GM11168 (cell line): ENCODE measurements at regions not wholly inside any gene's neighbourhood (a gene's known extent, or its start where the extent isn't known, plus 50 kb on each side); places are given as distances from the start of the nearest gene placed in this dataset.
"Not testable (repeated sequence)": the region's sequence is repeated elsewhere in the genome, so short reads cannot be mapped to it uniquely, and the experiment has no call there.

Source experiments
- in situ Hi-C: fragments of 300-500 bp; cut with MboI; formaldehyde crosslinking; loops from one replicate; pipeline ENCODE4 v1.12.0; 2022; ENCODE audit warnings: low sequenced_read_pairs; ENCODE audit not compliant: unreplicated experiment

- in situ Hi-C loops, result no loop called here
Observed at GRCh38 chr1:193905288-193906085, 719.1 kb upstream of the B3GALT2 start.

- in situ Hi-C loops, result no loop called here
Observed at GRCh38 chr1:193891788-193892187, 705.4 kb upstream of the B3GALT2 start.

- in situ Hi-C loops, result no loop called here
Observed at GRCh38 chr1:193890935-193891334, 704.5 kb upstream of the B3GALT2 start.

- in situ Hi-C loops, result no loop called here
Observed at GRCh38 chr1:193884848-193885558, 698.6 kb upstream of the B3GALT2 start.

- in situ Hi-C loops, result not testable (repeated sequence)
Observed at GRCh38 chr1:193877920-193878319, 691.5 kb upstream of the B3GALT2 start.

GRCh38 chr1:193868425-193868824 lies 682.0 kb upstream of the B3GALT2 start:
- in situ Hi-C loops, result no loop called here

DNA sequence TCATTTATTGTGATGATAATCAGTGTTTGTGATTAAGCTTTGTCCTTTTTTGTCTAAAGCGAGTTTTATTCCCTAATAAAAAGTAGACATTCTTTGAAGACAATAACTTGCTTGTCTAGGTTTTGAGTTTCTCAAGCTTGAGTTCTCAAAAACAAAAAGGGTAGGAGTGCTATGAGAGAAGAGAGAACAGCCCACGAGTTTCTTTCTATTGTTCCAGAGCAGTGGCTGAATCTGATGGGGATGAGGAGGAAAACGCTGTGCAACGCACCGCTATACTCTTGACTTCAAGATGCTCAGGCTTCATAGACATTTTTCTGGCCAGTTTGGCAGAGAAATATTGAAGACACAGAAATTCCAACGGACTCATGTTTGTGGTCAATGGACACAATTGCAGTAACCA lies 669.8 kb upstream of the B3GALT2 start:
- in situ Hi-C loops, result no loop called here

- in situ Hi-C loops, result no loop called here
Observed at GRCh38 chr1:193850745-193851144, 664.3 kb upstream of the B3GALT2 start.

DNA sequence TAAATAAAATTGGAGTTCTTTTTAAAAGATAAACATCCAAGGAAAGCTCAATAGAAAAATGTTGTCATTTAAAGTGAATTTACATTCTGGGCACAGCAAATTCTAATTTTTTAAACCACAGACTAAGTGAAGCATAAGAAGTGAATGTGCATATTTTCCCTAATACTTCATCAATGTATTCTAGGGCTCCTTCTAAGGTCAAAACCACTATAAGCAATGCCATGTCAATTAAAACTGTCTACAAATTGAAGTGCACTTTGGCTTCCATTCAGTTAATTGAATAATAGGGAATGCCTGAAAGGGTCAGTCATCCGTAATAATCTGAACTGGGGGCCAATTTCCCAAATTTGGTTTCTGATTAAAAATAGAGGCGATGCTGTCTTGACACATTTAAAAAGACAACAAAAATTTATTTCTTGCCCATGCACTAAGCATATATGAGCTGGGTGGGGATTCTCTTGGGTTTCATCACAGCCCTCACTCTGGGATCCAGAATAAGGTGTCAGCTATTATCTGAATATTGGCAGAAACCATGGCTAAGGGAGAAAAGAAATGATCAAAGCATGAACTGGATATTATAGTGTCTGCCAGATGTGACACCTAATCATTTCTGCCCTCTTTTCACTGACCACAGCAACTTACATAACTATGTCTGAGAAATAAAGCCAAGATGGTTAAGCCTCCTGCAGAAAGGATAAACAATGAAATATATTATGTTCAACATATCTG lies 660.6 kb upstream of the B3GALT2 start:
- in situ Hi-C loops, result no loop called here

DNA sequence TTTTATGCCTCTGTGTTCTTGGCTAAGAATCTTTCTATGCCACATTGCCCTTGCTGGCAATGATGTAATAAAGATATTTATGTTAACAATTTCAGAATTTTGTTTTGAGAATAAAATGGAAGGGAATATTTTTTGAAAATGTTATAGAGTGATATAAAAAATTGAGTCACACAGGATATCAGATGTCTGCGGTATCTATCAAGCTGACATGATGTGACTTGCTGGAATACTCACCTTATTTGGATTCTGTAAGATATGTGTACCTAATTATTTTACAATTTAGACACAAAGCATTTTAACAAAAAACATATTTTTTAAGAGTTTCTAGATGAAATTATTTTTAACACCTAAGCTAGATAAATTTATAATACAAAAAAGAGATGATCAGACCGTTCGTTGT lies 660.0 kb upstream of the B3GALT2 start:
- in situ Hi-C loops, result no loop called here

GRCh38 chr1:193841857-193842256 lies 655.4 kb upstream of the B3GALT2 start:
- in situ Hi-C loops, result no loop called here

- in situ Hi-C loops, result no loop called here
Observed at GRCh38 chr1:193831465-193831864, 645.1 kb upstream of the B3GALT2 start.

DNA sequence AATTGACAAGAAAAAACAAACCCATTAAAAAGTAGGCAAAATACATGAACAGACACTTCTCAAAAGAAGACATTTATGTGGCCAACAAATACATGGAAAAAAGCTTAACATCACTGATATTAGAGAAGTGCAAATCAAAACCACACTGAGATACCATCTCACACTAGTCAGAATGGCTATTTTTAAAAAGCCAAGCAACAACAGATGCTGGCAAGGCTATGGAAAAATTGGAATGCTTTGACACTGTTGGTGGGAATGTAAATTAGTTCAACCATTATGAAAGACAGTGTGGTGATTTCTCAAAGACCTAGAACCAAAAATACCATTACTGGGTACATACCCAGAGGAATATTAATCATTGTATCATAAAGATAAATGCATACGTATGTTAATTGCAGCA lies 641.1 kb upstream of the B3GALT2 start:
- in situ Hi-C loops, result no loop called here

DNA sequence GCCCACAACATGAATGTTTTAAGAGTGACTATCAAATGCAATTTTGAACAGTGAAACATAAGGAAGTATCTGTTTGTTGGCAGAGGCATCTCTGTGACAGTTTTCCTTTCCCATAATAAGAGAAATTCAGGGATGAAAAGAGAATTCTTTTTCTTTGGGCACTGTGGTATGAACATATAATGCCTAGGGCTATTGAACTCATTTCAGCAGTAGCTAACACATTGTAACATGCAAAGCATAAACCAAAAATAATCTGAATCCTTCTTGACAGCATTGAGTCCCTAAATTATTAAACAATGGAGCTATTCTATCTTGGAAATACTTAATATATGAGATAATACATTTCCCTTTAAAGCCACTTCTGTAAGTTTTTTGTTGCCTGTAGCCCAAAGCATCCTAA lies 633.0 kb upstream of the B3GALT2 start:
- in situ Hi-C loops, result no loop called here

GRCh38 chr1:193807208-193807607 lies 620.8 kb upstream of the B3GALT2 start:
- in situ Hi-C loops, result no loop called here

DNA sequence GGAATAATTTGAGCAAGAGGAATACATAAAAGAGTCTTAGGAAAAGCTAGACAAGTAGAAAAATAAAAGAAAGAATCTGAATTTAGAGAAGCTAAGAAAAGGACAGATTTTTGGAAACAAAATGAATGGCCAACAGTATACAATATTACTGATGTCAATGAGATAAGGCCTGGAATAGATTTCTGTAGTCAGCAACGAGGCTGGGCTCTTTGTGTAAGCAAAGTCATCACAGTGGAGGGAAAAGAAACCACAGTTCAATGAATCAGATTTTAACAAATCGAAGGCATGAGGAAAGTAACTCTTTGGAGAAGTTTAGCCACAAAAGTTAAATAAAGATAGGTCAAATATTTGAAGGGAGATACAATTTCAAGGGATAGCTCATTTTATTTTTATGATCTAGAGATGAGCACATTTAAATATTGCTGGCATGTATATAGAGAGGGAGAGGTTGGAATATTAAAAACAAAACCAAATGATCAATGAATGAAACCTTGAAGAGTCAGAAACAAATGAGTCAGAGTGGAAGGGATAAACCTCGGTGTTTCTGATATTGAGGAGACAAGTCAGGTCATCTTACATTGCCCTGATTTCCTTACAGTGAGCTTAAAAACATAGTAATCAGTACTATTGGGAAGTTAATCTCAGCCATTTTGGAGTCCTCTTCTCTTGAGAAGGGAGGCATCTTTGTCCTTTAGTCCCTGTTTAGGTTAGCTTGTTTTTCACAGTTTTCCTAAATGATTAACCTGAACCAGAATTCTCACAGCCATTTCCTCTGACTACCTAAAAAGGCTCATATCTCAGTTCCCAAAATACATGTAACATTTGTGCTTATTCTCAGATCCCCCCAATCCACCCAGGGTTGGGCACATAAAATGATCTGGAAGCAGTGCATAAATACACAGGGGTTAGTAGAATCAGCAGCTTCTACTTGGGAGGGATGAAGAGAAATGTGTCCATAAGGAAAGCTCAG lies 620.0 kb upstream of the B3GALT2 start:
- in situ Hi-C loops, result no loop called here

GRCh38 chr1:193799948-193800690 lies 613.7 kb upstream of the B3GALT2 start:
- in situ Hi-C loops, result no loop called here

DNA sequence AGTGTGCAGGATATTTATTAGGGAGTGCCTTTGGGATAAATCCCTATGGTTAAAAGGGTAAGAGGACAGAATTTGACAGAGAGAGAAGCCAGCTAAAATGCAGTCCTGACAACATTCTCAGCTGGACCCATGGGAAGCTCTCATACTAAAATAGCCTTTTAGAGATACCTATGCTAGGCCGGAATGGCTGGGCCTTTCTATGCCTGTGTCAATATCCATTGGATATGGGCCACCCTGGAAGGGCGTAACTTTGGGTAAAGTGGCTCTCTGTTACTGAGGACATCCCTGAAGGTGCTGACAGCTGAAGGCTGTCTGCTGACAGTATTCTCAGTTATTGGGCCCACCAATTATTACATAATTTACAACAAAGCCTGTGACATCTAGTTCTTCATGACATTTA lies 613.0 kb upstream of the B3GALT2 start:
- in situ Hi-C loops, result no loop called here

- in situ Hi-C loops, result no loop called here
Observed at GRCh38 chr1:193794239-193794638, 607.8 kb upstream of the B3GALT2 start.
